Breast epithelium (tissue), 3 donors: ENCODE measurements at regions not wholly inside any gene's neighbourhood (a gene's known extent, or its start where the extent isn't known, plus 50 kb on each side); places are given as distances from the start of the nearest gene placed in this dataset.

ENCODE experiments used
- POLR2A ChIP-seq: fragments of 450-650 bp; IDR thresholded peaks from one replicate; pipeline ENCODE4 v1.6.1; 2016; ENCODE audit warnings: antibody characterized with exemption, mild to moderate bottlenecking, moderate library complexity
- POLR2AphosphoS5 ChIP-seq, 3 donors: sonication (generic); formaldehyde crosslinking; IDR thresholded peaks; one replicate each; pipeline ENCODE4 v1.6.1; 2017; ENCODE audit warnings: antibody characterized with exemption in 3 of 3
- TF ChIP-seq, protein P1 (sequence below), 3 donors: fragments of 450-650 bp; IDR thresholded peaks; one replicate each; pipeline ENCODE4 v1.5.1; 2016 to 2017; ENCODE audit warnings: antibody characterized with exemption in 3 of 3, mild to moderate bottlenecking in 3 of 3, moderate library complexity in 3 of 3

DNA sequence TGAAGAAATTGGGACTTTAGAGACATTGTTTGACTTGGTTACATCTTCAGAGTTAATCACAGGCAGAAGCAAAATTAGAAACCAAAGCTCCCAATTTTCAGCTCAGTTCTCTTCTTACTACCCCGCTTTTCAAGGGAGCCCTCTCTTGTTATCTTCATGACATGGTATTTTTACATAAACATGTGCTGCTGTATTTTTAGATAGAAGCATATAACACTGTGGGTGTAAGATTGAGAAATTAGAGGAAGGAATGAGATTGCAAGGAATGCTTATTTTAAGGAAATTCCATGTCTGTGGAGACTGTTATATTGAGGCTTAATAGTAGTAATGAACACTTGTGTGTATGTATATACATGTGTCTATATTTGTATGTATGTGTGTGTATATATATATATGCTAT is 401.6 kb downstream of the TMEM232 start:
- TF ChIP-seq, protein P1, sequence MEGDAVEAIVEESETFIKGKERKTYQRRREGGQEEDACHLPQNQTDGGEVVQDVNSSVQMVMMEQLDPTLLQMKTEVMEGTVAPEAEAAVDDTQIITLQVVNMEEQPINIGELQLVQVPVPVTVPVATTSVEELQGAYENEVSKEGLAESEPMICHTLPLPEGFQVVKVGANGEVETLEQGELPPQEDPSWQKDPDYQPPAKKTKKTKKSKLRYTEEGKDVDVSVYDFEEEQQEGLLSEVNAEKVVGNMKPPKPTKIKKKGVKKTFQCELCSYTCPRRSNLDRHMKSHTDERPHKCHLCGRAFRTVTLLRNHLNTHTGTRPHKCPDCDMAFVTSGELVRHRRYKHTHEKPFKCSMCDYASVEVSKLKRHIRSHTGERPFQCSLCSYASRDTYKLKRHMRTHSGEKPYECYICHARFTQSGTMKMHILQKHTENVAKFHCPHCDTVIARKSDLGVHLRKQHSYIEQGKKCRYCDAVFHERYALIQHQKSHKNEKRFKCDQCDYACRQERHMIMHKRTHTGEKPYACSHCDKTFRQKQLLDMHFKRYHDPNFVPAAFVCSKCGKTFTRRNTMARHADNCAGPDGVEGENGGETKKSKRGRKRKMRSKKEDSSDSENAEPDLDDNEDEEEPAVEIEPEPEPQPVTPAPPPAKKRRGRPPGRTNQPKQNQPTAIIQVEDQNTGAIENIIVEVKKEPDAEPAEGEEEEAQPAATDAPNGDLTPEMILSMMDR (IDR thresholded peaks at IDR 0.05) = no peak
- no peak for TF ChIP-seq POLR2AphosphoS5 (IDR thresholded peaks at IDR 0.05)
- TF ChIP-seq POLR2A = no peak
